OCI-LY7 (cell line): ENCODE measurements at regions not wholly inside any gene's neighbourhood (a gene's known extent, or its start where the extent isn't known, plus 50 kb on each side); places are given as distances from the start of the nearest gene placed in this dataset.

Source experiments
- BruUV-seq: library from RNA; stranded (reverse); fragments of 400-500 nt; replicated peaks from 2 replicates; lab custom pipeline; 2021; lab: Mats Ljungman, UMichigan
- CTCF ChIA-PET: fragments of 300-600 bp; sonication (Branson Sonifier 250); formaldehyde crosslinking; loops from one replicate; lab custom pipeline; 2022; ENCODE audit warnings: antibody characterized with exemption; ENCODE audit not compliant: unreplicated experiment; lab: Charles Lee
- POLR2A ChIA-PET: fragments of 300-600 bp; sonication (Branson Sonifier 250); formaldehyde crosslinking; loops from one replicate; lab custom pipeline; 2022; ENCODE audit warnings: antibody characterized with exemption; lab: Charles Lee
- DNase-seq: peaks from one replicate; pipeline ENCODE4 v3.0.0-alpha.2; 2015; ENCODE audit warnings: low spot score
- H2AFZ ChIP-seq: fragments of 200-600 bp; sonication (generic), shearing (Covaris generic); 2 replicates; pipeline ENCODE4 v1.6.1; 2014; ENCODE audit warnings: mild to moderate bottlenecking, antibody characterized with exemption, low read length, moderate library complexity
- H3K27ac ChIP-seq: fragments of 200-600 bp; sonication (generic); 2 replicates; pipeline ENCODE4 v1.5.1; 2014; ENCODE audit warnings: mixed run types, low read depth, mild to moderate bottlenecking, moderate library complexity, low read length, inconsistent platforms; ENCODE audit not compliant: poor library complexity, severe bottlenecking
- H3K36me3 ChIP-seq: fragments of 200-600 bp; sonication (generic); 2 replicates; pipeline ENCODE4 v1.6.1; 2014; ENCODE audit warnings: mild to moderate bottlenecking, antibody characterized with exemption, low read length, moderate library complexity, mixed read lengths; ENCODE audit not compliant: insufficient read depth
- H3K4me1 ChIP-seq: fragments of 200-600 bp; sonication (generic); 2 replicates; pipeline ENCODE4 v1.5.1; 2014; ENCODE audit warnings: mild to moderate bottlenecking, low read length; ENCODE audit not compliant: insufficient read depth, poor library complexity, severe bottlenecking
- H3K4me2 ChIP-seq: fragments of 200-600 bp; sonication (generic); 2 replicates; pipeline ENCODE4 v1.6.1; 2014; ENCODE audit warnings: mild to moderate bottlenecking, low read length
- H3K4me3 ChIP-seq: fragments of 200-600 bp; sonication (generic); 2 replicates; pipeline ENCODE4 v1.5.1; 2014; ENCODE audit warnings: mild to moderate bottlenecking, low read depth, low read length; ENCODE audit not compliant: poor library complexity, severe bottlenecking
- H3K79me2 ChIP-seq: fragments of 200-600 bp; sonication (generic); 2 replicates; pipeline ENCODE4 v1.6.1; 2016; ENCODE audit warnings: low read depth, mild to moderate bottlenecking, low read length, moderate library complexity, mixed read lengths; ENCODE audit not compliant: insufficient read depth
- H3K9me2 ChIP-seq: fragments of 200-600 bp; sonication (generic); 2 replicates; pipeline ENCODE4 v1.6.1; 2016; ENCODE audit warnings: mild to moderate bottlenecking, low read length, mixed read lengths; ENCODE audit not compliant: insufficient read depth
- H3K9me3 ChIP-seq: fragments of 200-600 bp; sonication (generic); 2 replicates; pipeline ENCODE4 v1.6.1; 2014; ENCODE audit warnings: mild to moderate bottlenecking, mixed run types, low read length, mixed read lengths
- H4K20me1 ChIP-seq: fragments of 200-600 bp; sonication (generic); 2 replicates; pipeline ENCODE4 v1.6.1; 2014; ENCODE audit warnings: mild to moderate bottlenecking, antibody characterized with exemption, low read length, moderate library complexity, mixed read lengths; ENCODE audit not compliant: insufficient read depth
- EZH2phosphoT487 ChIP-seq: fragments of 200-600 bp; sonication (generic); IDR thresholded peaks from 2 replicates; pipeline ENCODE4 v1.6.1; 2018; ENCODE audit warnings: low read depth, borderline replicate concordance, mild to moderate bottlenecking, mixed run types, antibody characterized with exemption, low read length, moderate library complexity, mixed read lengths
- intact Hi-C: fragments of 100-400 bp; cut with micrococcal nuclease; formaldehyde crosslinking; loops from one replicate; pipeline ENCODE4 v1.10.0; 2022; ENCODE audit not compliant: unreplicated experiment
- TF ChIP-seq, protein P1 (sequence below): fragments of 200-600 bp; sonication (generic); conservative IDR thresholded peaks from 2 replicates; pipeline ENCODE4 v1.5.1; 2014; ENCODE audit warnings: mild to moderate bottlenecking, antibody characterized with exemption, low read length, moderate library complexity, mixed read lengths

DNA sequence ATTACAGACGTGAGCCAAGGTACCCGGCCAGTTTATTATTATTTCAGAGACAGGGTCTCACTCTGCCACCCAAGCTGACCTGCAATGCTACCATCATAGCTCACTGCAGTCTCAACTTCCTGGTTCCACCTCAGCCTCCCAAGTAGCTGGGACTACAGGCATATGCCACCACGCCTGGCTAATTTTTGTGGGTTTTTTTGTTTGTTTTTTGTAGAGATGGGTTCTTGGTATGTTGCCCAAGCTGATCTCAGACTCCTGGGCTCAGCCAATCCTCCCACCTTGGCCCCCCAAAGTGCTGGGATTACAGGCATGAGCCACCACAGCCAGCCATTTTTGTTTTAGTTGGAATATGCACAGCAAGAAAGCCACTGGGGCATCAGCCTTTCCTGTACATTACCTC lies 115.7 kb downstream of the MRM1 start:
- Histone ChIP-seq H3K4me1 (no peaks in the 10 kb centered on the region), H4K20me1 (no peaks in the 10 kb centered on the region), H3K27ac (no peak overlapping the region), H3K9me2 (no peaks in the 10 kb centered on the region), H3K9me3 (no peaks in the 10 kb centered on the region), H3K4me2 (no peak overlapping the region), H3K4me3 (no peak overlapping the region), H3K79me2 (no peaks in the 10 kb centered on the region), H3K36me3 (no peaks in the 10 kb centered on the region), H2AFZ (no peak overlapping the region)
- ChIA-PET CTCF (no interaction called here), POLR2A (no interaction called here)
- no TSS peak for BruUV-seq
- intact Hi-C loops: no loop called here
- no peak for DNase-seq
- TF ChIP-seq, protein P1, sequence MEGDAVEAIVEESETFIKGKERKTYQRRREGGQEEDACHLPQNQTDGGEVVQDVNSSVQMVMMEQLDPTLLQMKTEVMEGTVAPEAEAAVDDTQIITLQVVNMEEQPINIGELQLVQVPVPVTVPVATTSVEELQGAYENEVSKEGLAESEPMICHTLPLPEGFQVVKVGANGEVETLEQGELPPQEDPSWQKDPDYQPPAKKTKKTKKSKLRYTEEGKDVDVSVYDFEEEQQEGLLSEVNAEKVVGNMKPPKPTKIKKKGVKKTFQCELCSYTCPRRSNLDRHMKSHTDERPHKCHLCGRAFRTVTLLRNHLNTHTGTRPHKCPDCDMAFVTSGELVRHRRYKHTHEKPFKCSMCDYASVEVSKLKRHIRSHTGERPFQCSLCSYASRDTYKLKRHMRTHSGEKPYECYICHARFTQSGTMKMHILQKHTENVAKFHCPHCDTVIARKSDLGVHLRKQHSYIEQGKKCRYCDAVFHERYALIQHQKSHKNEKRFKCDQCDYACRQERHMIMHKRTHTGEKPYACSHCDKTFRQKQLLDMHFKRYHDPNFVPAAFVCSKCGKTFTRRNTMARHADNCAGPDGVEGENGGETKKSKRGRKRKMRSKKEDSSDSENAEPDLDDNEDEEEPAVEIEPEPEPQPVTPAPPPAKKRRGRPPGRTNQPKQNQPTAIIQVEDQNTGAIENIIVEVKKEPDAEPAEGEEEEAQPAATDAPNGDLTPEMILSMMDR: no peak
- TF ChIP-seq EZH2phosphoT487: no peak

DNA sequence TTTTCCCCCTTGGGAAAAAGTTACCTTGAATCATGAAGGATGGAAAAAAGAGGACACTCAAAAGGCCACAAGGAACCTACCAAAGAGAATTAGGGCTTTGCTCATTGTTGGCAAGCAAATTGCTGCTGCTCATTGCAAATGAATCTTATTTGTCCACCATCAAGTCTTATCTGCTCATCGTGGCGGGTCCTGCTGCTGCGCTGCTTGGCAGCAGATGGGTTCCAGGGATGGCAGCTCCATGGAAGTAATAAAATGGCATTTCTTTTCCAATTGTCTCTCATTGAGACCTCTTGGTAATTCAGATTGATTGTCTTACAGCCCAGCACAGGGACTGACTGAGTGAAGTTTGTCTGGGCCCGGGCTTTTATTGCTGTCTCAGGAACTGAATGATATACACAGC lies 118.7 kb downstream of the MRM1 start:
- Histone ChIP-seq H4K20me1 (no peaks in the 10 kb centered on the region), H2AFZ (no peak overlapping the region), H3K79me2 (no peaks in the 10 kb centered on the region), H3K9me2 (no peaks in the 10 kb centered on the region), H3K27ac (no peak overlapping the region), H3K4me3 (no peak overlapping the region), H3K4me2 (no peak overlapping the region), H3K9me3 (no peaks in the 10 kb centered on the region), H3K36me3 (no peaks in the 10 kb centered on the region), H3K4me1 (no peaks in the 10 kb centered on the region)
- ChIA-PET CTCF (interaction anchor here (0.6 kb wide), 1 partner anchor 335 kb away, joined by 4 read pairs; no protein-coding TSS in a partner anchor), POLR2A (interaction anchor here (0.6 kb wide), 1 partner anchor 28 kb away, joined by 4 read pairs; no protein-coding TSS in a partner anchor)
- no TSS peak for BruUV-seq
- no peak for DNase-seq
- intact Hi-C loops: no loop called here
- no peak for TF ChIP-seq EZH2phosphoT487
- TF ChIP-seq, protein P1: no peak

DNA sequence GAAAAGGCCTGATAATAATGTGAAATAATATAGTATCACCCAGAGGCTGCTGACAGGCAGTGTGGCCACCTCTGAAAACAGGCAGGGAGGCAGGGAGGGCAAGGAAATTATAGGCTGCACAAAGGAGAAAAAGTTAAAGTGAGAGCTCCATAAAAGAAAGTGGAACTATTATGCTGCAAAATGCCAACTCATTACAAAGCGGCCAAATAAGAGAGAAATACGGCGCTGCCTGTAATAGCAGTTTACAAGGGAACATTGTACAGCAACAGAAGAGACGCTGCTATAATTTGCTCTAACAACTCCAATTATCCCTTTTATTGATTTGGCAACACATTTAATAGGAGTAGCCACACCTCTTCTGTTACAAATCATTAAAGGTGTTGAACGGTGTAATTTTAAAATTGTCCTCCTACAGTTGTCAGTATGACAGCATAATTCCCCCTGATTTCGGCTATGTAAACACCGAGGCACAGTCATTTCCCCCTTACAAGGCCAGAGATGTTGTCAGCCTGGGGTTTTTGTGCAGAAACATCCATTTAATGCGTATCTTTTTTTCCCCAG lies 120.3 kb downstream of the MRM1 start:
- Histone ChIP-seq H3K4me2 (peak overlapping the region; percentile 15; the same call in 1 of the 2 replicates), H2AFZ (no peak overlapping the region), H3K79me2 (no peaks in the 10 kb centered on the region), H3K4me1 (no peaks in the 10 kb centered on the region), H3K9me2 (no peaks in the 10 kb centered on the region), H3K4me3 (no peak overlapping the region), H4K20me1 (no peaks in the 10 kb centered on the region), H3K9me3 (no peaks in the 10 kb centered on the region), H3K36me3 (no peaks in the 10 kb centered on the region), H3K27ac (no peak overlapping the region)
- POLR2A ChIA-PET: no interaction called here
- intact Hi-C loops: no loop called here
- no peak for DNase-seq
- TF ChIP-seq, protein P1: no peak
- no peak for TF ChIP-seq EZH2phosphoT487
- BruUV-seq: no TSS peak
- CTCF ChIA-PET: no interaction called here
